ENCODE measurements at regions not wholly inside any gene's neighbourhood (a gene's known extent, or its start where the extent isn't known, plus 50 kb on each side); places are given as distances from the start of the nearest gene placed in this dataset.

GRCh38 chr9:7258688-7259396, 501.1 kb downstream of the KDM4C start:
- FAIRE-seq (no peak), DNase-seq (ENCODE audit: insufficient read length, low spot score) (no peak)

DNA sequence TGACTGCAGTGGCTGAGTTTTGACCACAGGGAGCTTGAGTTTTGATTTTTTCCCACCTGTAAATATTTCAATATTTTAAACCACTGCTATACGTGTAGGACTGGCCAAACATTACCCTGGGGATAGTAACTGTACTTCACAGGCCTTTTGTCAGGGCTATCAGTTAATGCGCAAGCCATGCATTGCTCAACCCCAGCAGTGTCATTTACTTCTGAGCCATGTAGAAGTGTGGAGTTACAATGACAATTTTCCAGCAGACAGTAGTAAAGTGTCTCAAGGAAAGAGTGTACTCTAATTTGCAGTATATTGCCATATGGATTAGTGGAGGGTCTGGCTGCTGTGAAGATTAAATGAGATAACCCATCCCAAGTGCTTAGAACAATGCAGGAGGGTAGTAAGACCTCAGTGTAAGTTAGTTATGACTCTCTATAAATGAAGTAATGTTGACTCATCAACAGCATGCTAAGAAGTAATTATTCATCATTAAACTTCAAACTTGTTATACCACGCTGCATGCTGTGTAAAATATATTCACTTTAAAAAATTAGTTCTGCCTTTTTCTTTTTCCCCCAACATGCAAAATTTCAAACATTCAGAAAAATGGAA, 489.2 kb downstream of the KDM4C start:
- DNase-seq (ENCODE audit: insufficient read length, low spot score) (no peak), FAIRE-seq (no peak)

DNA sequence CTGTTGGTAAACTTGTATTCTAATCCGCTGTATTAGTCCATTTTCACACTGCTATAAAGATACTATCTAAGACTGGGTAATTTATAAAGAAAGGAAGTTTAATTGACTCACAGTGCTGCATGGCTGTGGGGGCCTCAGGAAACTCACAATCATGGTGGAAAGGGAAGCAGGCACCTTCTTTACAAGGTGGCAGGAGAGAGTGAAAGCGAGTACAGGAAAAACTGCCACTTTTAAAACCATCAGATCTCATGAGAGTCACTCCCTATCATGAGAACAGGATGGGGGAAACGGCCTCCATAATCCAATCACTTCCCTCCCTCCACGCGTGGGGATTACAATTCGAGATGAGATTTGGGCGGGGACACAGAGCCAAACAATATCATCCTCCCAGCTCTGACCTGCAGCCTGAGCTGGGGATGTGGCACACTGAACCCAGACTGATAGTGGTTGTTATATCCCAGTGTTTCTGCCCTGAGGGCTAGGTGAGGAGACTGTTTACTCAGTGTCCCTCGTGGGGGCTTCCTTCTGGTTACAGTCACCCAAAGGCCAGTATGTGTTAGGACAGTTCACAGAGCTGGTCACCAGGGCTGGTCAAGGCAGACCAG, 488.3 kb downstream of the KDM4C start:
- FAIRE-seq = no peak

DNA sequence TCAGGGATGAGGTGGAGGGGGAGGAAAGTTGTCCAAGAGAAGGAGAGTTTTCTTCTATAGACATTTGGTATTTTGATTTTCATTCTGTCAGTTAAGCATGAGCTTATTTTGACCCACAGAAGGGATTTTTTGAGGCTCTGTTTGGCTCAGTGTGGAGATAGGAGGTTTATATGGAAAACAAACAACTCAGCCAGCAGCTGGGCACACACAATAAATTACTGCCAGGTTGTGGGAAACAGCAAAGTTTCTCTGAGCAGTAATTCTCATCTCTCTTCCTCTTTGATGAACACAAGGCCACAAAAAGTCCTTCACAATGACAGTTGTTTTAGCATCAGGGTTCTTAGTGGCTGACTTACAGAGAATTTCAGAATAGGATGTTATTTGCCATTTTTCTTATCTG, 486.1 kb downstream of the KDM4C start:
- no peak for DNase-seq (ENCODE audit: insufficient read length, low spot score)
- FAIRE-seq = no peak

More for the DNA sequence above, 488.3 kb downstream of the KDM4C start:
- no peak for DNase-seq (ENCODE audit: insufficient read length, low spot score)

- no peak for FAIRE-seq
- no peak for DNase-seq (ENCODE audit: insufficient read length, low spot score)
Measured at GRCh38 chr9:7242126-7242525, 484.4 kb downstream of the KDM4C start.

- DNase-seq (ENCODE audit: insufficient read length, low spot score) (no peak), FAIRE-seq (no peak)
Measured at GRCh38 chr9:7241694-7242093, 483.9 kb downstream of the KDM4C start.

GRCh38 chr9:7240569-7241311, 483.0 kb downstream of the KDM4C start:
- FAIRE-seq = no peak
- DNase-seq (ENCODE audit: insufficient read length, low spot score) = no peak

GRCh38 chr9:7239708-7240107, 481.9 kb downstream of the KDM4C start:
- DNase-seq (ENCODE audit: insufficient read length, low spot score) = no peak
- FAIRE-seq = no peak

DNA sequence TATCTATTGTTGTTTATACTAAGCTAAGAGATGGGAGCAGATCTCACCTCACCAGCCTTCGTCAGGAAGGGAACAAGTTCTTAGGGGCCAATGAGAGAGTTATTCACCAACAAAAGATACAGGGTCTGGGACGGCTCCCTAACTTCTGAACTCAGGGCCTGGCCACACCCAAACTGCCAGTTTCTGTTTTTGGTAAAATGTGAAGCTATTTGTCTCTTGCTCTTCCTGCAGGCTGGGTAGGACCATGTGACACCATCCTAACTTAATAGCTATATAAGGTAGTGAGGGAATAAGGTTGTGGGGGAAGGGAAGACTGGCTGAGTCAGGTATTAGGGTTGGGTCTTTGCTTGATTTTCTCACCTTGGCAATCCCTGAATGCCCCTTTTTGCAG, 480.5 kb downstream of the KDM4C start:
- FAIRE-seq (no peak), DNase-seq (ENCODE audit: insufficient read length, low spot score) (no peak)

GRCh38 chr9:7237473-7238246, 479.9 kb downstream of the KDM4C start:
- no peak for DNase-seq (ENCODE audit: insufficient read length, low spot score)
- no peak for FAIRE-seq

- no peak for FAIRE-seq
- DNase-seq (ENCODE audit: insufficient read length, low spot score) = no peak
Measured at GRCh38 chr9:7236186-7236585, 478.4 kb downstream of the KDM4C start.

- peak; percentile 14 for DNase-seq (ENCODE audit: insufficient read length, low spot score)
- FAIRE-seq = peak; percentile 33
Measured at GRCh38 chr9:7234144-7234543, 476.4 kb downstream of the KDM4C start.

DNA sequence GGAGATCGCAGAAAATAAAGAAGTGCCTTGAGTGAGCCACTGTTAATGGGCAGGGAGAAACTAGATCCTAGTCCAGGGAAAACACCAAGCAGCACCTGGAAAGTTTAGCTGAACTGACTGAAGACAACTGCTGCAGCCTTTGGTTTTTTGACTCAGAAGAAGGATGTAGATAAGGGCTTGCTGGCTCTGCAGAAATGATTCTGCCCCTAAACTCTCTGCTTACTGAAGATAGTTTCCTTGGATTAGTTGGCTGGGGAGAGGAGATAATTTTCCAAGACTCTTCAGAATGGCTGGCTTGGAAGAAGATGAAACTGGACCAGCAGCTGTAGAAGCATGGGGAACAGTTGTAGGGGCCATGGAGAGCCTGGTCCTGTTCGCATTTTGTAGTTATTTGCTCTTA, 471.8 kb downstream of the KDM4C start:
- no peak for DNase-seq (ENCODE audit: insufficient read length, low spot score)

GRCh38 chr9:7228726-7229125, 471.0 kb downstream of the KDM4C start:
- DNase-seq (ENCODE audit: insufficient read length, low spot score) (no peak), FAIRE-seq (no peak)

More for the DNA sequence above, 471.8 kb downstream of the KDM4C start:
- FAIRE-seq = no peak

GRCh38 chr9:7227951-7228350, 470.2 kb downstream of the KDM4C start:
- no peak for DNase-seq (ENCODE audit: insufficient read length, low spot score)
- FAIRE-seq = no peak

DNA sequence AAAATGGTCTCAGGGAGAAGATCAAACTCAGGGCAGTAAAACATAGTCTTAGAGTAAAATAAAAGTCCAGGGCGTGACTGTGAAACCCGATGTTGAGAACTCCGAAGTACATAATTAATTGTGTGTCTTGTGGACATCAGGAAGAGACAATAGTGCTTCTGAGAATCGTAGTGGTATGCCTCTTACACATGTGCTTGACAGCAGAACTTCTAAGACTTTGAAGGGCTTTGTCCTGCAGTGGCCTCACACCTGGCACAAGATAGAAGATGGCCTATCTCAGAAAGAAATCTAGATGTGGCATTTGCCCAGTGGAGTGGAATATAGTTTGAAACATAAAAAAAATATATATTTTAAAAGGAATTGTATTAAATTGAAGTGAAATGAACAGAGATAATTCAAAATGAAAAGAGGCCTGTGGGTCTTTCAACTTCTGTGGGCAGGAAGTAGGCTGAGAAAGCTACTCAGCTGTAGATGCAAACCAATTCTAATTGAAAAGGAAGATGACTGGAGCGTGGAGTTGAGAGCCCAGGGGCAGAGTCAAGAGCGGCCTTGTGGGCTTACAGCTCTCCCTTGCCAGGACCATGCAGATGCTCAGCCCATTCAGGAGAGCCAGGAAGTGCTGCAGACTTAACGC, 468.4 kb downstream of the KDM4C start:
- FAIRE-seq (no peak), DNase-seq (ENCODE audit: insufficient read length, low spot score) (no peak)
